H9 (cell line): ENCODE measurements at regions not wholly inside any gene's neighbourhood (a gene's known extent, or its start where the extent isn't known, plus 50 kb on each side); places are given as distances from the start of the nearest gene placed in this dataset.

Source experiments
- DNase-seq: peaks from one replicate; pipeline ENCODE4 v3.0.0-alpha.2; 2017
- H2AFZ ChIP-seq: one replicate; pipeline ENCODE4 v1.6.1; 2013; ENCODE audit warnings: mild to moderate bottlenecking, low read length, control low read depth, moderate library complexity
- H2AK5ac ChIP-seq: 2 replicates; pipeline ENCODE4 v1.6.1; 2013; ENCODE audit warnings: low read length, control low read depth, mixed read lengths; ENCODE audit not compliant: insufficient read length
- H2BK120ac ChIP-seq: one replicate; pipeline ENCODE4 v1.6.1; 2013; ENCODE audit warnings: low read depth, mild to moderate bottlenecking, low read length, control low read depth, inconsistent platforms; ENCODE audit not compliant: poor library complexity, severe bottlenecking
- H2BK12ac ChIP-seq: 2 replicates; pipeline ENCODE4 v1.6.1; 2013; ENCODE audit warnings: low read length, control low read depth, mixed read lengths, low read depth; ENCODE audit not compliant: insufficient read length
- H2BK15ac ChIP-seq: 2 replicates; pipeline ENCODE4 v1.6.1; 2013; ENCODE audit warnings: low read depth, low read length, control low read depth
- H2BK20ac ChIP-seq: one replicate; pipeline ENCODE4 v1.6.1; 2013; ENCODE audit warnings: low read depth, mild to moderate bottlenecking, low read length, control low read depth, inconsistent platforms; ENCODE audit not compliant: poor library complexity, severe bottlenecking
- H2BK5ac ChIP-seq: 2 replicates; pipeline ENCODE4 v1.6.1; 2013; ENCODE audit warnings: low read length, control low read depth, mixed read lengths; ENCODE audit not compliant: insufficient read length
- H3K14ac ChIP-seq: 2 replicates; pipeline ENCODE4 v1.6.1; 2013; ENCODE audit warnings: low read length, control low read depth; ENCODE audit not compliant: insufficient read depth
- H3K18ac ChIP-seq: 2 replicates; pipeline ENCODE4 v1.6.1; 2013; ENCODE audit warnings: low read depth, mild to moderate bottlenecking, mixed read lengths, low read length, control low read depth; ENCODE audit not compliant: insufficient read length
- H3K23ac ChIP-seq: 2 replicates; pipeline ENCODE4 v1.6.1; 2013; ENCODE audit warnings: low read length, control low read depth, mixed read lengths, low read depth; ENCODE audit not compliant: insufficient read length
- H3K23me2 ChIP-seq: 2 replicates; pipeline ENCODE4 v1.6.1; 2013; ENCODE audit warnings: low read depth, mild to moderate bottlenecking, mixed read lengths, low read length, control low read depth; ENCODE audit not compliant: insufficient read length, poor library complexity, severe bottlenecking
- H3K27ac ChIP-seq: 2 replicates; pipeline ENCODE4 v1.5.1; 2013; ENCODE audit warnings: low read length, control low read depth, mixed read lengths, low read depth; ENCODE audit not compliant: insufficient read length
- H3K27me3 ChIP-seq: 2 replicates; pipeline ENCODE4 v1.6.1; 2013; ENCODE audit warnings: low read length, control low read depth, inconsistent platforms; ENCODE audit not compliant: insufficient read depth
- H3K4ac ChIP-seq: 2 replicates; pipeline ENCODE4 v1.6.1; 2013; ENCODE audit warnings: low read depth, mild to moderate bottlenecking, control low read depth, inconsistent platforms, low read length, moderate library complexity
- H3K4me1 ChIP-seq: 2 replicates; pipeline ENCODE4 v1.6.1; 2013; ENCODE audit warnings: low read length, control low read depth, inconsistent platforms; ENCODE audit not compliant: insufficient read depth
- H3K4me2 ChIP-seq: 2 replicates; pipeline ENCODE4 v1.6.1; 2013; ENCODE audit warnings: low read length, control low read depth, mixed read lengths; ENCODE audit not compliant: insufficient read length, insufficient read depth
- H3K56ac ChIP-seq: 2 replicates; pipeline ENCODE4 v1.6.1; 2013; ENCODE audit warnings: low read depth, mild to moderate bottlenecking, mixed read lengths, low read length, control low read depth; ENCODE audit not compliant: insufficient read length
- H3K79me1 ChIP-seq: 2 replicates; pipeline ENCODE4 v1.6.1; 2013; ENCODE audit warnings: low read depth, mild to moderate bottlenecking, moderate library complexity, low read length, control low read depth, inconsistent platforms; ENCODE audit not compliant: insufficient read depth, poor library complexity, severe bottlenecking
- H3K79me2 ChIP-seq: 2 replicates; pipeline ENCODE4 v1.6.1; 2013; ENCODE audit warnings: low read length, control low read depth, inconsistent platforms; ENCODE audit not compliant: insufficient read depth
- H3K9ac ChIP-seq: 2 replicates; pipeline ENCODE4 v1.6.1; 2013; ENCODE audit warnings: low read length, control low read depth, mixed read lengths; ENCODE audit not compliant: insufficient read length; ENCODE audit errors: extremely low read depth
- H3K9me3 ChIP-seq: one replicate; pipeline ENCODE4 v1.6.1; 2013; ENCODE audit warnings: low read depth, low read length, inconsistent platforms; ENCODE audit not compliant: control insufficient read depth
- H3T11ph ChIP-seq: one replicate; pipeline ENCODE4 v1.6.1; 2013; ENCODE audit warnings: mild to moderate bottlenecking, low read length, control low read depth, inconsistent platforms
- H4K20me1 ChIP-seq: one replicate; pipeline ENCODE4 v1.6.1; 2013; ENCODE audit not compliant: control insufficient read depth, insufficient read length, insufficient read depth
- H4K5ac ChIP-seq: 2 replicates; pipeline ENCODE4 v1.6.1; 2013; ENCODE audit warnings: low read depth, mild to moderate bottlenecking, mixed read lengths, low read length, control low read depth; ENCODE audit not compliant: insufficient read length
- H4K8ac ChIP-seq: replicated peaks from 2 replicates; pipeline ENCODE4 v1.6.1; 2013; ENCODE audit warnings: low read length, control low read depth, mixed read lengths, low read depth; ENCODE audit not compliant: insufficient read length
- H4K91ac ChIP-seq: 2 replicates; pipeline ENCODE4 v1.6.1; 2013; ENCODE audit warnings: low read depth, mild to moderate bottlenecking, moderate library complexity, mixed read lengths, low read length, control low read depth; ENCODE audit not compliant: insufficient read length
- H3K27ac Mint-ChIP-seq, 3 experiments: 2 replicates in 2 of 3; 3 replicates in 1 of 3; pipeline ENCODE4 v1.8.0; 2020 to 2021; ENCODE audit warnings: mixed read lengths in 3 of 3, mild to moderate bottlenecking in 1 of 3, moderate library complexity in 1 of 3
- H3K27me3 Mint-ChIP-seq: 2 replicates; pipeline ENCODE4 v1.8.0; 2021; ENCODE audit warnings: low read depth, mild to moderate bottlenecking, moderate library complexity, mixed read lengths
- H3K36me3 Mint-ChIP-seq, 3 experiments: 2 replicates in 2 of 3; 3 replicates in 1 of 3; pipeline ENCODE4 v1.8.0; 2020 to 2021; ENCODE audit warnings: low read depth in 3 of 3, mixed read lengths in 3 of 3; ENCODE audit not compliant: insufficient read depth in 1 of 3
- H3K4me1 Mint-ChIP-seq, 2 experiments: 2 replicates each; pipeline ENCODE4 v1.8.0; 2020; ENCODE audit warnings: mixed read lengths in 2 of 2
- H3K4me3 Mint-ChIP-seq, 2 experiments: 2 replicates in 1 of 2; 3 replicates in 1 of 2; pipeline ENCODE4 v1.8.0; 2020 to 2021; ENCODE audit warnings: mild to moderate bottlenecking in 2 of 2, mixed read lengths in 2 of 2, moderate library complexity in 1 of 2
- H3K9me3 Mint-ChIP-seq, 2 experiments: 2 replicates in 1 of 2; 3 replicates in 1 of 2; pipeline ENCODE4 v1.8.0; 2020; ENCODE audit warnings: mild to moderate bottlenecking in 2 of 2, mixed read lengths in 2 of 2, moderate library complexity in 1 of 2
- CTCF ChIP-seq: fragments of 200-600 bp; sonication (generic); conservative IDR thresholded peaks from 3 replicates; pipeline ENCODE4 v1.8.0; 2021; ENCODE audit warnings: antibody characterized with exemption, mild to moderate bottlenecking
- WGBS: extraction: QIAGEN DNeasy Blood & Tissue Kit; methylation state at CpG from one replicate; pipeline ENCODE4 v1.1.7; 2013; ENCODE audit warnings: missing lambda C conversion rate, low lambda C conversion rate, mixed read lengths; ENCODE audit not compliant: insufficient read length; ENCODE audit errors: extremely low coverage; 5-methylcytosine and 5-hydroxymethylcytosine counted together

- WGBS: no CpG with 5 or more reads among the region's 2 CpGs
- no peak overlapping the region for H3T11ph ChIP-seq
Observed at GRCh38 chr10:57038531-57038930, 677.5 kb upstream of the ZWINT start.

More at GRCh38 chr10:57038531-57038930, 677.5 kb upstream of the ZWINT start:
- Mint-ChIP-seq H3K27me3 (no peaks in the 10 kb centered on the region; the same call in 1 of the 2 replicates), H3K27ac (no peak overlapping the region), H3K4me1 (no peaks in the 10 kb centered on the region), H3K36me3 (no peaks in the 10 kb centered on the region), H3K9me3 (no peaks in the 10 kb centered on the region), H3K4me3 (no peak overlapping the region)
- Histone ChIP-seq H2AK5ac (no peak overlapping the region), H4K91ac (no peak overlapping the region), H3K27ac (no peak overlapping the region), H4K20me1 (no peaks in the 10 kb centered on the region), H3K4me2 (no peak overlapping the region), H3K79me1 (no peaks in the 10 kb centered on the region), H3K14ac (no peak overlapping the region), H2AFZ (no peak overlapping the region), H2BK5ac (no peak overlapping the region), H2BK120ac (no peak overlapping the region), H3K79me2 (no peaks in the 10 kb centered on the region), H3K4me1 (no peaks in the 10 kb centered on the region), H4K5ac (no peak overlapping the region), H3K9me3 (no peaks in the 10 kb centered on the region), H2BK20ac (no peak overlapping the region), H3K23ac (no peak overlapping the region), H2BK12ac (no peak overlapping the region), H3K18ac (no peak overlapping the region), H3K56ac (no peak overlapping the region), H3K27me3 (no peaks in the 10 kb centered on the region), H3K4ac (no peak overlapping the region), H2BK15ac (no peak overlapping the region), H3K9ac (no peak overlapping the region), H3K23me2 (no peaks in the 10 kb centered on the region), H4K8ac (no peak overlapping the region)
- no peak for TF ChIP-seq CTCF
- no peak for DNase-seq
